GM21723 (cell line): ENCODE measurements at regions not wholly inside any gene's neighbourhood (a gene's known extent, or its start where the extent isn't known, plus 50 kb on each side); places are given as distances from the start of the nearest gene placed in this dataset.

Experiments used
- ATAC-seq: cut with Tn5 transposase; IDR thresholded peaks from one replicate; pipeline ENCODE4 v1.9.1; 2021; ENCODE audit warnings: mild to moderate bottlenecking, moderate library complexity; ENCODE audit not compliant: unreplicated experiment

GRCh38 chr2:126990200-126990599 lies 91.5 kb downstream of the TEX51 start:
- ATAC-seq = no peak

DNA sequence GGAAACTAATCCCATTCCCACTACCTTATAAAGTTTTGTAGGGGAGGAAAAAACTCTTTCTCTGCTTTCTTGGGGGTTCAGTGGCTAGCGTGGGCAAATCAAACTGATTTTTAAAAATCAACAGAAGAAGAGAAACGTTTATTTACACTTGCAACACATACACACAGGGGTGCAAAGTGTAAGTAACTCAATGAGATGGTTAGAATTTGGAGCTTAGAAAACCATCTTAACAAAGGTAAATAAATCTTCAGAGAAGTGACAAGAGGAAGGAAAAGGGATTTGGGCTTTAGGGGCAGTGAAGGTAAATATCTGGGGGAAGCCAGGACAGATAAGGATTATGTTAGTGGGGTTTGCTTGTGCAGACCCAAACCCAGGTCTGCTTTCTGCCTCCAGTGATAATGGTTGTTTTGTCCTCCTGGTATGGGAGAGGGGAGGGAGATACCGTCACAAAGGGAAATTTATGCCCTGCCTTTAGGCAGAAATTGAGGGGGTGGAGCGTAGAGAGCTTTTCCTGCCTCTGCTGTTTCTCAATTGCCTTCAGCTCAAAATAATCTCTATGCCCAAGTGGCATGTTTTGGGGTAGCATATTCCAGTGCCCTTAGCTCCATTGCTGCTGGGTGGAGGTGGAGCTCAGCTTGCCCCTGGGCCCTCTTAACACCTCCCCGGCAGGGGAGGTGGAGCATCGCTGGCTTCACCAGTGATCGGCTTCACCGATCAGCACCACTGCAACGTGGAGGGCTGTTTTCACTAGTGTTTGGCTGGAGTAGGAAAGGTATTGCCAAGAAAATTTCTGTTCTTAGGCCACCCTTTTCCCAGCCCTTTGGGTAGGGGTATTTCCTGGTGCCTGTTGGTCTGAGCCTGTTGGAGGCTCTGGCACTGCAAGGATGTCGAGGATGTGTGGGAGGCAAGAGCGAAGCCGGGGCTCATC lies 92.2 kb downstream of the TEX51 start:
- ATAC-seq = no peak

- ATAC-seq = no peak
Measured at GRCh38 chr2:126994340-126994777, 95.7 kb downstream of the TEX51 start.

DNA sequence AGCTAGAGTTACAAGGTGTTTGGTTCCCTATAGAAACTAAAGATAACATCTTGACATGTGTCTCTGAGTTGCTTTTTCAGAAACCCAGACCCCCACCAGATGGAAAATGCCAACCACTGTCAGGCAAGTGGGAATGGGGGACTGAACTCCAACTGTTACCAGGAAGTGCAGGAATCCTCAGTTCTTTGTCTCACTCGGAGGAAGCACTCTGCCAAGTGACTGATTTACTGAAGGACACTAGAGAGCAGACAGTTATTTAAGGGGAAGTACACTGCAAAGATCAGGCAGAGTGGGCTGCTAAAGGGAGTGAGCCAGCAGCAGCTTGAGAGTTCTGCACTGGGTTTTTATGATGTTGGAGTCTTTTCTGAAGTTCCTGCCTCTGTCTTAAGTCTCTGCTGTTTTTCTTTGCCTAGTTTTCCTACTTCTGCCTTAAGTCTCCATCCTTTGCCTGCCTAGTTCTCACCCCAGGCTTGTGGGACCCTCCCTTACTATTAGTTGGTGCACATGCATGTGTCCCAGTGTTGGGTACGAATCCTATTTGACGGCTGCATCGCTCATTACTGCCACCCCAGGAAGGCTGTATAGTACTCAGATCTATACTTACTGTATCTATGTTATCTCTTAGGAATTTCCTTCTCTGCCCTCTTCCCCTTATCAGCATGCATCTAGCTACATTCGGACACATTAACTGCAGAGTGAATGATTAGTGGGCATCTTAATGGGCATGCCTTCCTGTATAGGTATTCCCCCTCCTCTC lies 97.1 kb downstream of the TEX51 start:
- no peak for ATAC-seq

DNA sequence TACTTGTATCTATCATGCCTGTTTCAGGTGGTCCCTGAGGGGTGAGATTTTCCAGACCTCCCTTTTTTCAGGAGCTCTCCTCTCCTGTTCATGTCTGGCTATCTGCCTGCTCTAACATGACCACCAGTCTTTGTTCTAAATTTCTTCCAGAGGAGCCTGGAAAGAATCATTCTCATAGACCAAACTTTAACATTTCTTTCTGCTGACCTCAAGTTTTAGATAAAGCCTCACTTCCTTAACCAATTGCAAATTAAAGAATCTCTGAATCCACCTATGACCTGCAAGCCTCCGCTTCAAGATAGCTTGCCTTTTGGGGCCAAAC lies 97.6 kb downstream of the TEX51 start:
- ATAC-seq = no peak
